SK-N-SH (cell line): ENCODE measurements at regions not wholly inside any gene's neighbourhood (a gene's known extent, or its start where the extent isn't known, plus 50 kb on each side); places are given as distances from the start of the nearest gene placed in this dataset.

Experiments
- CTCF ChIA-PET: fragments of 300-600, 350-600 bp; formaldehyde crosslinking; extraction: SDS; loops from one replicate; lab custom pipeline; 2021; lab: Yijun Ruan, JAX
- POLR2A ChIA-PET: fragments of 350-600 bp; sonication (Branson Sonifier 250); formaldehyde crosslinking; extraction: SDS; loops from one replicate; lab custom pipeline; 2020; ENCODE audit warnings: antibody characterized with exemption, inconsistent platforms; lab: Yijun Ruan, JAX
- DNase-seq: peaks from one replicate; pipeline ENCODE4 v3.0.0; 2012
- H2AFZ ChIP-seq: fragments of 200-600 bp; sonication (generic); 2 replicates; pipeline ENCODE4 v1.8.1; 2016; ENCODE audit warnings: antibody characterized with exemption, mild to moderate bottlenecking, low read depth
- H3F3A ChIP-seq: fragments of 200-600 bp; sonication (generic); replicated peaks from 2 replicates; pipeline ENCODE3; 2016; ENCODE audit warnings: antibody characterized with exemption, mild to moderate bottlenecking; ENCODE audit not compliant: insufficient read depth
- H3K27ac ChIP-seq, 2 experiments: fragments of 200-500 bp in 1 of 2; fragments of 200-600 bp in 1 of 2; sonication (Bioruptor generic) in 1 of 2; sonication (generic), shearing (Covaris generic) in 1 of 2; 2 replicates each; pipeline versions ENCODE4 v1.5.1 to v1.6.1; 2014 to 2016; ENCODE audit warnings: low read depth in 2 of 2, inconsistent platforms in 1 of 2, low read length in 1 of 2, mild to moderate bottlenecking in 1 of 2, mixed read lengths in 1 of 2
- H3K27me3 ChIP-seq: fragments of 200-600 bp; sonication (generic), shearing (Covaris generic); 2 replicates; pipeline ENCODE4 v1.6.1; 2016; ENCODE audit warnings: mixed run types; ENCODE audit not compliant: insufficient read depth
- H3K36me3 ChIP-seq, 2 experiments: fragments of 200-500 bp in 1 of 2; fragments of 200-600 bp in 1 of 2; sonication (Bioruptor generic) in 1 of 2; sonication (generic) in 1 of 2; replicated peaks in 1 of 2; 2 replicates each; pipeline versions ENCODE3 to v1.5.1; 2014 to 2016; ENCODE audit warnings: low read length in 1 of 2, mild to moderate bottlenecking in 1 of 2; ENCODE audit not compliant: insufficient read depth in 2 of 2, control insufficient read depth in 1 of 2
- H3K4me1 ChIP-seq, 2 experiments: fragments of 200-500 bp in 1 of 2; fragments of 200-600 bp in 1 of 2; sonication (Bioruptor generic) in 1 of 2; sonication (generic), shearing (Covaris generic) in 1 of 2; 2 replicates each; pipeline versions ENCODE4 v1.5.1 to v1.6.1; 2014 to 2016; ENCODE audit warnings: low read depth in 1 of 2, low read length in 1 of 2, mixed run types in 1 of 2; ENCODE audit not compliant: insufficient read depth in 2 of 2, control insufficient read depth in 1 of 2
- H3K4me2 ChIP-seq: fragments of 200-600 bp; sonication (generic), shearing (Covaris generic); 2 replicates; pipeline ENCODE4 v1.6.1; 2017; ENCODE audit warnings: mixed run types
- H3K4me3 ChIP-seq, 2 experiments: fragments of 200-500 bp in 1 of 2; fragments of 200-600 bp in 1 of 2; sonication (Bioruptor generic) in 1 of 2; sonication (generic), shearing (Covaris generic) in 1 of 2; 2 replicates each; pipeline versions ENCODE4 v1.5.1 to v1.8.1; 2014 to 2016; ENCODE audit warnings: low read depth in 2 of 2, inconsistent platforms in 1 of 2, low read length in 1 of 2, mild to moderate bottlenecking in 1 of 2, mixed read lengths in 1 of 2, moderate library complexity in 1 of 2
- H3K79me2 ChIP-seq: fragments of 200-600 bp; sonication (generic); 2 replicates; pipeline ENCODE4 v1.8.1; 2017; ENCODE audit warnings: mild to moderate bottlenecking; ENCODE audit not compliant: insufficient read depth
- H3K9ac ChIP-seq: fragments of 200-600 bp; sonication (generic); 2 replicates; pipeline ENCODE4 v1.6.1; 2017; ENCODE audit warnings: mixed run types
- H3K9me2 ChIP-seq: fragments of 200-600 bp; sonication (generic); 2 replicates; pipeline ENCODE4 v1.6.1; 2017; ENCODE audit warnings: mixed run types
- H3K9me3 ChIP-seq: fragments of 200-600 bp; sonication (generic); 2 replicates; pipeline ENCODE4 v1.6.1; 2017; ENCODE audit warnings: mixed run types, mild to moderate bottlenecking, moderate library complexity
- H4K20me1 ChIP-seq: fragments of 200-600 bp; sonication (generic); 2 replicates; pipeline ENCODE4 v1.6.1; 2017; ENCODE audit warnings: mild to moderate bottlenecking, mixed run types; ENCODE audit not compliant: insufficient read depth
- EP300 ChIP-seq, 2 experiments: IDR thresholded peaks; 2 replicates each; pipeline versions ENCODE4 v1.4.0 to v1.6.1; 2012; ENCODE audit warnings: borderline replicate concordance in 1 of 2, low read depth in 1 of 2, low read length in 1 of 2
- EZH2phosphoT487 ChIP-seq: fragments of 200-600 bp; sonication (generic); IDR thresholded peaks from 2 replicates; pipeline ENCODE4 v1.6.1; 2017; ENCODE audit warnings: low read depth, mixed run types, mild to moderate bottlenecking, antibody characterized with exemption, moderate library complexity, borderline replicate concordance
- FOSL2 ChIP-seq: IDR thresholded peaks from 2 replicates; pipeline ENCODE4 v1.4.0; 2012; ENCODE audit warnings: low read depth, mild to moderate bottlenecking, moderate library complexity, borderline replicate concordance
- FOXM1 ChIP-seq: IDR thresholded peaks from 2 replicates; pipeline ENCODE4 v1.4.0; 2012; ENCODE audit warnings: low read depth, mild to moderate bottlenecking
- IRF3 ChIP-seq: fragments of 150-350 bp; IDR thresholded peaks from 2 replicates; pipeline ENCODE4 v1.6.1; 2016; ENCODE audit warnings: mild to moderate bottlenecking, low read depth, low read length
- MAX ChIP-seq: IDR thresholded peaks from 2 replicates; pipeline ENCODE4 v1.4.0; 2012; ENCODE audit warnings: low read depth
- RCOR1 ChIP-seq: fragments of 150-350 bp; IDR thresholded peaks from 2 replicates; pipeline ENCODE4 v1.6.1; 2017; ENCODE audit warnings: antibody characterized with exemption, low read length
- REST ChIP-seq: IDR thresholded peaks from 2 replicates; pipeline ENCODE4 v1.6.1; 2012; ENCODE audit warnings: mild to moderate bottlenecking, low read depth, low read length, moderate library complexity
- RXRA ChIP-seq: IDR thresholded peaks from 2 replicates; pipeline ENCODE4 v1.4.0; 2012; ENCODE audit warnings: low read depth, mild to moderate bottlenecking, borderline replicate concordance
- SIN3A ChIP-seq: IDR thresholded peaks from 2 replicates; pipeline ENCODE4 v1.6.1; 2012; ENCODE audit warnings: low read depth, mild to moderate bottlenecking, low read length, moderate library complexity, borderline replicate concordance
- USF2 ChIP-seq: fragments of 150-350 bp; IDR thresholded peaks from 2 replicates; pipeline ENCODE4 v1.6.1; 2017; ENCODE audit warnings: antibody characterized with exemption, low read length, low read depth, borderline replicate concordance
- ZBTB33 ChIP-seq: IDR thresholded peaks from 2 replicates; pipeline ENCODE4 v1.4.0; 2012; ENCODE audit warnings: low read depth, borderline replicate concordance
- WGBS: methylation state at CpG from one replicate; pipeline ENCODE4 v1.1.6; 2017; ENCODE audit warnings: low lambda C conversion rate; 5-methylcytosine and 5-hydroxymethylcytosine counted together

GRCh38 chrX:104324461-104325212 lies 69.9 kb upstream of the ESX1 start:
- peaks cover 62% of the 10 kb centered on the region for H3K27me3 ChIP-seq
- H3K4me2 ChIP-seq, result no peak overlapping the region
- no peaks in the 10 kb centered on the region for H3K9me3 ChIP-seq
- no peak overlapping the region for H2AFZ ChIP-seq
- WGBS, result 15% methylated on average over 6 of the region's 6 CpGs
- no peaks in the 10 kb centered on the region for H3K36me3 ChIP-seq
- H3K4me1 ChIP-seq, result no peaks in the 10 kb centered on the region
- ChIA-PET POLR2A (no interaction called here), CTCF (no interaction called here)
- no peak overlapping the region for H3K4me3 ChIP-seq
- TF ChIP-seq REST, result no peak
- TF ChIP-seq MAX, result no peak
- no peak for TF ChIP-seq ZBTB33
- no peak for TF ChIP-seq FOXM1
- TF ChIP-seq USF2, result no peak
- TF ChIP-seq RCOR1, result no peak
- no peak for TF ChIP-seq EZH2phosphoT487
- no peak for TF ChIP-seq SIN3A
- no peak for TF ChIP-seq RXRA
- no peak for TF ChIP-seq IRF3
- no peak for TF ChIP-seq FOSL2
- TF ChIP-seq EP300 (IDR thresholded peaks at IDR 0.05; ENCODE audit: borderline replicate concordance in 1 of 2, low read depth in 1 of 2, low read length in 1 of 2), result no peak
- no peaks in the 10 kb centered on the region for H4K20me1 ChIP-seq
- no peak overlapping the region for H3K9ac ChIP-seq
- no peak overlapping the region for H3K27ac ChIP-seq
- H3F3A ChIP-seq, result no peaks in the 10 kb centered on the region
- H3K79me2 ChIP-seq, result no peaks in the 10 kb centered on the region
- DNase-seq, result no peak
- H3K9me2 ChIP-seq, result no peaks in the 10 kb centered on the region
